SK-N-SH (cell line): ENCODE measurements at regions not wholly inside any gene's neighbourhood (a gene's known extent, or its start where the extent isn't known, plus 50 kb on each side); places are given as distances from the start of the nearest gene placed in this dataset.

Experiments
- CHD2 ChIP-seq: fragments of 150-350 bp; IDR thresholded peaks from 2 replicates; pipeline ENCODE4 v1.6.1; 2018; ENCODE audit warnings: low read length; ENCODE audit not compliant: partially characterized antibody
- CTCF ChIP-seq: fragments of 200-600 bp; sonication (generic); IDR thresholded peaks from 2 replicates; pipeline ENCODE4 v1.6.1; 2017; ENCODE audit warnings: antibody characterized with exemption, mild to moderate bottlenecking, moderate library complexity
- MAX ChIP-seq: IDR thresholded peaks from 2 replicates; pipeline ENCODE4 v1.4.0; 2012; ENCODE audit warnings: low read depth
- SMC3 ChIP-seq: IDR thresholded peaks from 2 replicates; pipeline ENCODE4 v1.6.1; 2012; ENCODE audit warnings: low read depth, low read length, improper control_type of control experiment
- TAF1 ChIP-seq: IDR thresholded peaks from 2 replicates; pipeline ENCODE4 v1.6.1; 2012; ENCODE audit warnings: low read depth, mild to moderate bottlenecking, low read length, moderate library complexity, borderline replicate concordance

GRCh38 chr15:89019436-89019835 is 68.8 kb upstream of the ABHD2 start:
- no peak for TF ChIP-seq CTCF
- TF ChIP-seq CHD2 = no peak
- TF ChIP-seq SMC3 = no peak
- TF ChIP-seq TAF1 = no peak
- no peak for TF ChIP-seq MAX
